MM.1S (cell line): ENCODE measurements at regions not wholly inside any gene's neighbourhood (a gene's known extent, or its start where the extent isn't known, plus 50 kb on each side); places are given as distances from the start of the nearest gene placed in this dataset.
"Not testable (repeated sequence)": the region's sequence is repeated elsewhere in the genome, so short reads cannot be mapped to it uniquely, and the experiment has no call there.

ENCODE experiments used
- DNase-seq: peaks from one replicate; pipeline ENCODE4 v3.0.0-alpha.2; 2015
- H2AFZ ChIP-seq: fragments of 300-600 bp; sonication (generic); 2 replicates; pipeline ENCODE4 v1.6.0; 2016; ENCODE audit warnings: antibody characterized with exemption, low read length
- H3F3A ChIP-seq: fragments of 300-600 bp; sonication (generic); 2 replicates; pipeline ENCODE4 v1.6.1; 2016; ENCODE audit warnings: mild to moderate bottlenecking, antibody characterized with exemption, low read length, moderate library complexity, mixed read lengths; ENCODE audit not compliant: insufficient read depth
- H3K27ac ChIP-seq: fragments of 300-600 bp; sonication (generic); 2 replicates; pipeline ENCODE4 v1.5.1; 2016; ENCODE audit warnings: mild to moderate bottlenecking, low read length
- H3K27me3 ChIP-seq: fragments of 300-600 bp; sonication (generic); replicated peaks from 2 replicates; pipeline ENCODE4 v1.6.0; 2016; ENCODE audit warnings: low read length; ENCODE audit not compliant: insufficient read depth
- H3K36me3 ChIP-seq: fragments of 300-600 bp; sonication (generic); replicated peaks from 2 replicates; pipeline ENCODE4 v1.6.1; 2016; ENCODE audit warnings: mild to moderate bottlenecking, low read length, mixed read lengths; ENCODE audit not compliant: insufficient read depth
- H3K4me1 ChIP-seq: fragments of 300-600 bp; sonication (generic); 2 replicates; pipeline ENCODE4 v1.6.1; 2016; ENCODE audit warnings: low read length, mixed read lengths
- H3K4me2 ChIP-seq: fragments of 300-600 bp; sonication (generic); 2 replicates; pipeline ENCODE4 v1.6.0; 2016; ENCODE audit warnings: low read depth, low read length
- H3K4me3 ChIP-seq: fragments of 300-600 bp; sonication (generic); 2 replicates; pipeline ENCODE4 v1.5.1; 2016; ENCODE audit warnings: low read length, mixed read lengths
- H3K79me2 ChIP-seq: fragments of 300-600 bp; sonication (generic); 2 replicates; pipeline ENCODE4 v1.6.1; 2016; ENCODE audit warnings: mixed run types, low read length, mixed read lengths
- H3K9ac ChIP-seq: fragments of 300-600 bp; sonication (generic); 2 replicates; pipeline ENCODE4 v1.6.1; 2016; ENCODE audit warnings: low read length, mixed read lengths
- H3K9me2 ChIP-seq: fragments of 300-600 bp; sonication (generic); replicated peaks from 2 replicates; pipeline ENCODE4 v1.6.1; 2016; ENCODE audit warnings: mild to moderate bottlenecking, low read length, mixed read lengths; ENCODE audit not compliant: insufficient read depth
- H3K9me3 ChIP-seq: fragments of 300-600 bp; sonication (generic); replicated peaks from 2 replicates; pipeline ENCODE4 v1.6.1; 2016; ENCODE audit warnings: mild to moderate bottlenecking, low read length, mixed read lengths; ENCODE audit not compliant: insufficient read depth
- H4K20me1 ChIP-seq: fragments of 300-600 bp; sonication (generic); 2 replicates; pipeline ENCODE4 v1.6.1; 2016; ENCODE audit warnings: mild to moderate bottlenecking, low read length, moderate library complexity, mixed read lengths; ENCODE audit not compliant: insufficient read depth
- EZH2 ChIP-seq: fragments of 300-600 bp; sonication (generic); optimal IDR thresholded peaks from 2 replicates; pipeline ENCODE3; 2017; ENCODE audit warnings: low read depth, mild to moderate bottlenecking, antibody characterized with exemption, low read length, mixed read lengths
- EZH2phosphoT487 ChIP-seq: fragments of 300-600 bp; sonication (generic); IDR thresholded peaks from 2 replicates; pipeline ENCODE4 v1.6.1; 2018; ENCODE audit warnings: antibody characterized with exemption, low read length
- TF ChIP-seq, protein P1 (sequence below): fragments of 300-600 bp; sonication (generic); IDR thresholded peaks from 2 replicates; pipeline ENCODE4 v1.5.1; 2016; ENCODE audit warnings: antibody characterized with exemption, low read length, mixed read lengths

DNA sequence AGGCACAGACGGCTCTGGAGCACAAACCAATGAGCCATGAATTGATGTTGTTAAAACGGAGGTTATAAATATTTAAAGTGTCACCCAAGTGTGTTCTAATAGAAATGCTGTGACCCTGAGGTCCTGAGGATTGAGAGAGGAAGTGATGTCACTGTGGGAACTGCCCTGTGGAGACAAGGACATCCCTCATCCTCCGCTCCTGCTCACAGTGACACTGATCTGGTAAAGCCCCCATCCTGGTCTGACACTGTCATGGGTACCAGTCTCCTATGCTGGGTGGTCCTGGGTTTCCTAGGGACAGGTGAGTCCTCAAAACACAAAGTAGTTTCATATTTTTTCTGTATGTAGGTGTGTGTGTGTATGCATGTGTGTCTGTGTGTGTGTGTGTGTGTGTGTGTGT is 237.9 kb upstream of the PRSS1 start:
- Histone ChIP-seq H3K27ac (no peak overlapping the region), H3K9me3 (no peaks in the 10 kb centered on the region), H3K27me3 (no peaks in the 10 kb centered on the region), H3K4me1 (peaks cover 3% of the 10 kb centered on the region; the same call in 1 of the 2 replicates), H3K9me2 (no peaks in the 10 kb centered on the region), H3K4me3 (no peak overlapping the region), H3K9ac (no peak overlapping the region), H3F3A (no peaks in the 10 kb centered on the region), H3K79me2 (no peaks in the 10 kb centered on the region), H4K20me1 (no peaks in the 10 kb centered on the region), H3K36me3 (no peaks in the 10 kb centered on the region), H2AFZ (no peak overlapping the region), H3K4me2 (no peak overlapping the region)
- no peak for TF ChIP-seq EZH2phosphoT487
- TF ChIP-seq, protein P1, sequence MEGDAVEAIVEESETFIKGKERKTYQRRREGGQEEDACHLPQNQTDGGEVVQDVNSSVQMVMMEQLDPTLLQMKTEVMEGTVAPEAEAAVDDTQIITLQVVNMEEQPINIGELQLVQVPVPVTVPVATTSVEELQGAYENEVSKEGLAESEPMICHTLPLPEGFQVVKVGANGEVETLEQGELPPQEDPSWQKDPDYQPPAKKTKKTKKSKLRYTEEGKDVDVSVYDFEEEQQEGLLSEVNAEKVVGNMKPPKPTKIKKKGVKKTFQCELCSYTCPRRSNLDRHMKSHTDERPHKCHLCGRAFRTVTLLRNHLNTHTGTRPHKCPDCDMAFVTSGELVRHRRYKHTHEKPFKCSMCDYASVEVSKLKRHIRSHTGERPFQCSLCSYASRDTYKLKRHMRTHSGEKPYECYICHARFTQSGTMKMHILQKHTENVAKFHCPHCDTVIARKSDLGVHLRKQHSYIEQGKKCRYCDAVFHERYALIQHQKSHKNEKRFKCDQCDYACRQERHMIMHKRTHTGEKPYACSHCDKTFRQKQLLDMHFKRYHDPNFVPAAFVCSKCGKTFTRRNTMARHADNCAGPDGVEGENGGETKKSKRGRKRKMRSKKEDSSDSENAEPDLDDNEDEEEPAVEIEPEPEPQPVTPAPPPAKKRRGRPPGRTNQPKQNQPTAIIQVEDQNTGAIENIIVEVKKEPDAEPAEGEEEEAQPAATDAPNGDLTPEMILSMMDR = no peak
- TF ChIP-seq EZH2 = no peak
- no peak for DNase-seq

GRCh38 chr7:142509235-142509634 is 240.0 kb upstream of the PRSS1 start:
- not testable (repeated sequence) for H3K9ac ChIP-seq, H3K9me3 ChIP-seq, H3F3A ChIP-seq, H3K27me3 ChIP-seq, H3K9me2 ChIP-seq, H3K4me3 ChIP-seq, H2AFZ ChIP-seq, H3K4me1 ChIP-seq, H3K27ac ChIP-seq, H3K4me2 ChIP-seq, H4K20me1 ChIP-seq, H3K79me2 ChIP-seq, H3K36me3 ChIP-seq, DNase-seq

GRCh38 chr7:142508251-142508650 is 241.0 kb upstream of the PRSS1 start:
- TF ChIP-seq, protein P1 = no peak
- no peak for TF ChIP-seq EZH2
- TF ChIP-seq EZH2phosphoT487 = no peak
- no peaks in the 10 kb centered on the region for H3K36me3 ChIP-seq
- no peaks in the 10 kb centered on the region for H3K27me3 ChIP-seq
- no peak overlapping the region for H3K4me3 ChIP-seq
- no peak overlapping the region for H3K4me2 ChIP-seq
- H3K9me2 ChIP-seq = no peaks in the 10 kb centered on the region
- H3K9me3 ChIP-seq = no peaks in the 10 kb centered on the region
- no peak overlapping the region for H3K9ac ChIP-seq
- no peaks in the 10 kb centered on the region for H3K4me1 ChIP-seq
- H4K20me1 ChIP-seq = no peaks in the 10 kb centered on the region
- H3F3A ChIP-seq = no peaks in the 10 kb centered on the region
- DNase-seq = no peak
- no peak overlapping the region for H2AFZ ChIP-seq
- H3K79me2 ChIP-seq = no peaks in the 10 kb centered on the region
- no peak overlapping the region for H3K27ac ChIP-seq

GRCh38 chr7:142507799-142508198 is 241.5 kb upstream of the PRSS1 start:
- Histone ChIP-seq H4K20me1 (no peaks in the 10 kb centered on the region), H3K4me1 (no peaks in the 10 kb centered on the region), H2AFZ (no peak overlapping the region), H3F3A (no peaks in the 10 kb centered on the region), H3K9me3 (no peaks in the 10 kb centered on the region), H3K27ac (no peak overlapping the region), H3K9me2 (no peaks in the 10 kb centered on the region), H3K9ac (no peak overlapping the region), H3K4me2 (no peak overlapping the region), H3K4me3 (no peak overlapping the region), H3K36me3 (no peaks in the 10 kb centered on the region), H3K79me2 (no peaks in the 10 kb centered on the region), H3K27me3 (no peaks in the 10 kb centered on the region)
- DNase-seq = no peak
- TF ChIP-seq EZH2 (no peak), EZH2phosphoT487 (no peak)
- TF ChIP-seq, protein P1 = no peak

- DNase-seq, H3K9me3 ChIP-seq, H3K36me3 ChIP-seq, H3K79me2 ChIP-seq, H4K20me1 ChIP-seq, H3K9me2 ChIP-seq, H2AFZ ChIP-seq, H3K27me3 ChIP-seq, H3K4me1 ChIP-seq, H3K4me3 ChIP-seq, H3K4me2 ChIP-seq, H3F3A ChIP-seq, H3K9ac ChIP-seq, H3K27ac ChIP-seq: not testable (repeated sequence)
These were observed 242.2 kb upstream of the PRSS1 start for GRCh38 chr7:142507066-142507465.
